Stimulated activated CD4-positive, alpha-beta T cell treated with anti-CD3 and anti-CD28 coated beads, Interleukin-4, amount 100 ng/mL, for 4 hours (primary cell): ENCODE measurements at regions not wholly inside any gene's neighbourhood (a gene's known extent, or its start where the extent isn't known, plus 50 kb on each side); places are given as distances from the start of the nearest gene placed in this dataset.

Experiments
- DNase-seq, 2 experiments: peaks; one replicate each; pipeline ENCODE4 v3.0.0-alpha.2; 2020

GRCh38 chr3:70840106-70840870, 527.9 kb upstream of the MDFIC2 start:
- no peak for DNase-seq

GRCh38 chr3:70833239-70833960, 521.0 kb upstream of the MDFIC2 start:
- no peak for DNase-seq

- no peak for DNase-seq
These were observed 520.4 kb upstream of the MDFIC2 start for GRCh38 chr3:70832834-70833205.

- no peak for DNase-seq
These were observed 519.8 kb upstream of the MDFIC2 start for GRCh38 chr3:70832089-70832833.

GRCh38 chr3:70829092-70829491, 516.7 kb upstream of the MDFIC2 start:
- DNase-seq, result no peak

GRCh38 chr3:70824773-70825172, 512.3 kb upstream of the MDFIC2 start:
- no peak for DNase-seq

- DNase-seq, result no peak
These were observed 511.6 kb upstream of the MDFIC2 start for GRCh38 chr3:70824078-70824477.

- DNase-seq, result no peak
These were observed 511.2 kb upstream of the MDFIC2 start for GRCh38 chr3:70823622-70824021.

GRCh38 chr3:70822669-70823068, 510.2 kb upstream of the MDFIC2 start:
- DNase-seq, result no peak

GRCh38 chr3:70821602-70822001, 509.2 kb upstream of the MDFIC2 start:
- DNase-seq, result no peak

- DNase-seq, result no peak
These were observed 508.0 kb upstream of the MDFIC2 start for GRCh38 chr3:70820397-70820796.

- DNase-seq, result no peak
These were observed 505.7 kb upstream of the MDFIC2 start for GRCh38 chr3:70818145-70818544.

GRCh38 chr3:70816346-70816745, 503.9 kb upstream of the MDFIC2 start:
- DNase-seq, result no peak

GRCh38 chr3:70815817-70816216, 503.4 kb upstream of the MDFIC2 start:
- DNase-seq, result no peak

GRCh38 chr3:70813311-70813710, 500.9 kb upstream of the MDFIC2 start:
- DNase-seq, result no peak

- DNase-seq, result no peak
These were observed 499.4 kb upstream of the MDFIC2 start for GRCh38 chr3:70811880-70812279.

GRCh38 chr3:70808881-70809280, 496.4 kb upstream of the MDFIC2 start:
- no peak for DNase-seq

GRCh38 chr3:70806556-70806955, 494.1 kb upstream of the MDFIC2 start:
- no peak for DNase-seq

GRCh38 chr3:70806021-70806420, 493.6 kb upstream of the MDFIC2 start:
- DNase-seq, result no peak

- no peak for DNase-seq
These were observed 492.8 kb upstream of the MDFIC2 start for GRCh38 chr3:70805061-70805889.

GRCh38 chr3:70803891-70804290, 491.5 kb upstream of the MDFIC2 start:
- no peak for DNase-seq

- no peak for DNase-seq
These were observed 490.9 kb upstream of the MDFIC2 start for GRCh38 chr3:70803319-70803718.

GRCh38 chr3:70800951-70801350, 488.5 kb upstream of the MDFIC2 start:
- no peak for DNase-seq
